Renal cortex interstitium (tissue), 11 donors: ENCODE measurements at regions not wholly inside any gene's neighbourhood (a gene's known extent, or its start where the extent isn't known, plus 50 kb on each side); places are given as distances from the start of the nearest gene placed in this dataset.
A peak's percentile ranks its signal among the peaks of the same experiment; 100 is the strongest.
"Not testable (repeated sequence)": the region's sequence is repeated elsewhere in the genome, so short reads cannot be mapped to it uniquely, and the experiment has no call there.

ENCODE experiments used
- DNase-seq, 11 donors: peaks; one replicate each; pipeline ENCODE4 v3.0.0-alpha.2; 2013; ENCODE audit warnings: low read depth in 9 of 11, low spot score in 4 of 11; ENCODE audit errors: extremely low read depth in 1 of 11

DNA sequence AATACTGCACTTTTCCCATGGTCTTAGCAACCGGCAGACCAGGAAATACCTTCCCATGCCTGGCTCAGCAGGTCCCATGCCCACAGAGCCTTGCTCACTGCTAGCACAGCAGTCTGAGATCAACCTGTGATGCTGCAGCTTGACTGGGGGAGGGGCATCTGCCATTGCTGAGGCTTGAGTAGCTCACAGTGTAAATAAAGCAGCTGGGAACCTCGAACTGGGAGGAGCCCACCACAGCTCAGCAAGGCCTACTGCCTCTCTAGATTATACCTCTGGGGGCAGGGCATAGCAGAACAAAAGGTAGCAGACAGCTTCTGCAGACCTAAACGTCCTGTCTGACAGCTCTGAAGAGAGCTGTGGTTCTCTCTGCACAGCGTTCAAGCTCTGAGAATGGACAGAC, 186.2 kb upstream of the AVPR1A start:
- not testable (repeated sequence) for DNase-seq

GRCh38 chr12:63326260-63326659, 175.3 kb upstream of the AVPR1A start:
- DNase-seq, result no peak

- no peak for DNase-seq
These were observed 174.8 kb upstream of the AVPR1A start for GRCh38 chr12:63325757-63326156.

GRCh38 chr12:63323942-63324341, 172.9 kb upstream of the AVPR1A start:
- DNase-seq, result no peak

GRCh38 chr12:63321373-63321772, 170.4 kb upstream of the AVPR1A start:
- no peak for DNase-seq

DNA sequence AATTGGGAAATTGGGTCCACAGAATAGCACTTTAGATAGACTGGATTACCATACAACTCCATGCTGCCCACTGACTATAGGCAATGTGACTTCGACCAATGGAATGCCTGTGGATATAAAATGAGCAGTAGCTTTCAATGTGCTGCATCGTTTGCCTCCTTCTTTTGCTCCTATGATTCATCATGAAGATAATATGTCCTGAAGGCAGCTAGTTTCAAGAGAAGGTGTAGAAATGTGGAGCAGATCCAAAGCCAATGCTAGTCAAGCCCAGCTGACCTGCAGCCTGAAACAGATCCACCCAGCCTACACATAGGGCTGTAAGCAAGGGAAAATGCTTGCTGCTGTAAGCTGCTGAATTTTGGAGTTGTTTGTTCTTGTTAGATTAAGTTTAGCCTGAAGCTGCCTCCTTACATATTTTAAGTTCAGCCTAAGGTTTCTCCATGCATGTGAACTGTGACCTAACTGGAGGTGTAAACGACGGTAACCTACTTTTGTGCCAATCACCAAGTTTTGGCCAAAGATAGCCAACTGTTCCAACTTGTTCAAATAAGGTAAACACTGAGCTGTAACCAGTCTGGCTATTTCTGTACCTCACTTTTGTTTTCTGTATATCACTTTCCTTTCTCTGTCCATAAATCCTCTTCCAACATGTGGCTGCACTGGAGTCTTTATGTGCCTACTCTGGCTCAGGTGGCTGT, 169.1 kb upstream of the AVPR1A start:
- no peak for DNase-seq

GRCh38 chr12:63319386-63319785, 168.4 kb upstream of the AVPR1A start:
- no peak for DNase-seq

GRCh38 chr12:63318933-63319332, 167.9 kb upstream of the AVPR1A start:
- no peak for DNase-seq

- DNase-seq, result no peak
These were observed 167.3 kb upstream of the AVPR1A start for GRCh38 chr12:63318313-63318712.

GRCh38 chr12:63317880-63318279, 166.9 kb upstream of the AVPR1A start:
- DNase-seq, result no peak

DNA sequence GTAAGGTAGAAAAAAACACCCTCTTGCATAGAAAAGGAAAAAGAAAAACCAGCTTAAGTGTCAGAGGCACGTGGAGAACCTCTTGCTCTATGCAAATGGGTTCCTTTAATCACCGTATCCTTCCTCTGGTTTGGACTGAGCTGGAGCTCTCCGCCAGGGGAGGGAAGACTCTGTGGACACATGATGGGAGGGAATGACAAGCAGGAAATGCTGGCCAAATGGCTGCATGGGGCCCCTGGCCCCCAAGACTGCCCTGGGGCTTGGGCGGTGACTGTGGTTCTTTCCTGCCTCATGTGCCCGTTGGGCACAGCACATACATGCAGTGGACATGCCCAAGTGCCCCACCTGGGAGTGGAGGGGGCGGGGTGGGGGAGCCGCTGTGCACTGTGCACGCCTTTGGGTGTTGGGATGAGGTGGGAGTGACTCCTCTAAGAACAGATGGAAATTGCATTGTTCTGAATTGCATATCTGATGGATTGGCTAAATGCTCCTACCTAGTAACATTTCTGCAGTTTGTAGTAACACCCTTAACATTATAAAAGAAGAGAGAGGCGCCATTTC, 166.4 kb upstream of the AVPR1A start:
- no peak for DNase-seq

GRCh38 chr12:63313139-63313538, 162.1 kb upstream of the AVPR1A start:
- no peak for DNase-seq

GRCh38 chr12:63308671-63309070, 157.7 kb upstream of the AVPR1A start:
- peak in 3 of 11 donors; percentile 30 to 37 (median 33) for DNase-seq

DNA sequence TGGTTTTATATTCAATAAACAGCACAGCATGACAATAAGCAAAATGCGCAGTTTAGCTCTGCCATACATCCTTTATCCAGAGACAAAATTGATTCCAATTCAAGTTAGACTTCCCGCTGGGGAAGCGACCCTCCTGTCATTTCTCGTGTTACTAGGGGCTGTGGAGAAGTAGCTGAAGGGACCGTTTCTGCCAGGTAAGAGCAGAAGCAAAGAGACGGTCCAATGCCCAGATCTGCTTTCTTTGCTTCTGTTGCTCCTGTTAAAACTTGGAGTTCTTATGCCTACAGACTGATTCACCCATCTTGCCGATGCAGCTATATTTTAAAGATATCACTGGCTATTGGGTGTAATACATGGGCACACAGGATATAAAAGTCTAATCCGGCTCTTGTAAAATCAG, 156.8 kb upstream of the AVPR1A start:
- DNase-seq, result no peak

GRCh38 chr12:63305901-63306875, 155.2 kb upstream of the AVPR1A start:
- peak in 2 of 11 donors; percentile 26 to 27 for DNase-seq

- no peak for DNase-seq
These were observed 153.9 kb upstream of the AVPR1A start for GRCh38 chr12:63304887-63305316.

- DNase-seq, result no peak
These were observed 152.0 kb upstream of the AVPR1A start for GRCh38 chr12:63302941-63303536.

DNA sequence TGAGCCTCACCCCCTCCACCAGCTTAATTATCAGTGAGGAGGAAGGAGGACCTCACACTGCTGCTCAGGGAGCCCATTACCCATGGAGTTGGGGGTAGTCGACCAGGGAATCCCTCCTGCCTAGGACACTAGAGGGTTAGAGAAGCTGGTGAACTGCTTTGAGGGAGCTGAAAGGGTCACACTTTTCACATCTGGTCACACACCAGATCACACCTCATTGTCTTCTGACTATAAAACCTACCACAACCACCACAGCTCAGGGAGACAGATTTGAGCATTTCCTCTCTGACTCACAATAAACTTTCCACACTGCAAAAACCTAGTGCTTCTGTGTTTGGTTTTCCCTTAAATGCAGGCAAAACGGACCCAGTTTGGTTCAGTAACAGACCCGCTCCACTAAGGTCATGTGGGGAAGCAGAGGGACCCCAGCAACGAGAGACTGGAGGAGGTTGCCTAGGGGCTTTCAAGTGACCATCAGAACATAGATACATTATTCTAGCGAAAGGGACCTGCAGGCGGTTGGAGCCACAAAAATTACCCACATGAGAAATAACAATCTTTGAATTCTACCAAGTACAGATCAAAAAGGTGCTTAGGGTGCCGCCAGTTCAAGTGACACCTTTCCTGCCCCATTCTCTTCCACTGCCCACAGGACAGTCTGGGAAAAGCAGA, 151.4 kb upstream of the AVPR1A start:
- DNase-seq, result no peak

- no peak for DNase-seq
These were observed 150.3 kb upstream of the AVPR1A start for GRCh38 chr12:63301311-63301710.
